ENCODE measurements at regions not wholly inside any gene's neighbourhood (a gene's known extent, or its start where the extent isn't known, plus 50 kb on each side); places are given as distances from the start of the nearest gene placed in this dataset.
"Not testable (repeated sequence)": the region's sequence is repeated elsewhere in the genome, so short reads cannot be mapped to it uniquely, and the experiment has no call there.

GRCh38 chr1:161453950-161454864, 51.0 kb upstream of the FCGR2A start:
- not testable (repeated sequence) for TF ChIP-seq CTCF (IDR thresholded peaks at IDR 0.05); REST (IDR thresholded peaks at IDR 0.05; ENCODE audit: insufficient read depth in 1 of 2, low read depth in 2 of 2, low read length in 1 of 2); POLR2AphosphoS5 (IDR thresholded peaks at IDR 0.05; ENCODE audit: low read depth, low read length); TCF7L2 (IDR thresholded peaks at IDR 0.05; ENCODE audit: low read depth, low read length); SIN3A (IDR thresholded peaks at IDR 0.05; ENCODE audit: borderline replicate concordance, insufficient read depth, low read depth, low read length)
